ENCODE measurements at regions not wholly inside any gene's neighbourhood (a gene's known extent, or its start where the extent isn't known, plus 50 kb on each side); places are given as distances from the start of the nearest gene placed in this dataset.
"Not testable (repeated sequence)": the region's sequence is repeated elsewhere in the genome, so short reads cannot be mapped to it uniquely, and the experiment has no call there.

- H3K4me3 ChIP-seq (ENCODE audit: low read depth, low read length) = no peak overlapping the region
- no peak for TF ChIP-seq CTCF (IDR thresholded peaks at IDR 0.05; ENCODE audit: low read depth, low read length, missing control alignments)
- in situ Hi-C loops (cut with HindIII; ENCODE audit: low sequenced_read_pairs) = no loop called here
- no peak for DNase-seq (ENCODE audit: low read depth)
Observed at GRCh38 chr6:76509397-76509796, 436.9 kb upstream of the IMPG1 start.

- no peak for TF ChIP-seq CTCF (IDR thresholded peaks at IDR 0.05; ENCODE audit: low read depth, low read length, missing control alignments)
- in situ Hi-C loops (cut with HindIII; ENCODE audit: low sequenced_read_pairs) = no loop called here
- DNase-seq (ENCODE audit: low read depth) = no peak
Observed at GRCh38 chr6:76506808-76507207, 434.3 kb upstream of the IMPG1 start.

GRCh38 chr6:76495909-76496308 lies 423.4 kb upstream of the IMPG1 start:
- DNase-seq (ENCODE audit: low read depth) = no peak
- in situ Hi-C loops (cut with HindIII; ENCODE audit: low sequenced_read_pairs) = no loop called here
- H3K4me3 ChIP-seq (ENCODE audit: low read depth, low read length) = no peak overlapping the region
- no peak for TF ChIP-seq CTCF (IDR thresholded peaks at IDR 0.05; ENCODE audit: low read depth, low read length, missing control alignments)

More at GRCh38 chr6:76506808-76507207, 434.3 kb upstream of the IMPG1 start:
- H3K4me3 ChIP-seq (ENCODE audit: low read depth, low read length) = no peak overlapping the region

GRCh38 chr6:76491376-76491775 lies 418.9 kb upstream of the IMPG1 start:
- H3K4me3 ChIP-seq (ENCODE audit: low read depth, low read length); in situ Hi-C loops (cut with HindIII; ENCODE audit: low sequenced_read_pairs); DNase-seq (ENCODE audit: low read depth): not testable (repeated sequence)

- H3K4me3 ChIP-seq (ENCODE audit: low read depth, low read length) = no peak overlapping the region
- in situ Hi-C loops (cut with HindIII; ENCODE audit: low sequenced_read_pairs) = no loop called here
- no peak for TF ChIP-seq CTCF (IDR thresholded peaks at IDR 0.05; ENCODE audit: low read depth, low read length, missing control alignments)
- DNase-seq (ENCODE audit: low read depth) = no peak
Observed at GRCh38 chr6:76490456-76490855, 418.0 kb upstream of the IMPG1 start.

- no peak overlapping the region for H3K4me3 ChIP-seq (ENCODE audit: low read depth, low read length)
- in situ Hi-C loops (cut with HindIII; ENCODE audit: low sequenced_read_pairs) = no loop called here
- no peak for TF ChIP-seq CTCF (IDR thresholded peaks at IDR 0.05; ENCODE audit: low read depth, low read length, missing control alignments)
- DNase-seq (ENCODE audit: low read depth) = no peak
Observed at GRCh38 chr6:76481101-76481500, 408.6 kb upstream of the IMPG1 start.

GRCh38 chr6:76472858-76473257 lies 400.4 kb upstream of the IMPG1 start:
- no peak for DNase-seq (ENCODE audit: low read depth)
- TF ChIP-seq CTCF (IDR thresholded peaks at IDR 0.05; ENCODE audit: low read depth, low read length, missing control alignments) = no peak
- in situ Hi-C loops (cut with HindIII; ENCODE audit: low sequenced_read_pairs) = no loop called here
- H3K4me3 ChIP-seq (ENCODE audit: low read depth, low read length) = no peak overlapping the region

Data from astrocyte of the cerebellum (primary cell).